ENCODE measurements at regions not wholly inside any gene's neighbourhood (a gene's known extent, or its start where the extent isn't known, plus 50 kb on each side); places are given as distances from the start of the nearest gene placed in this dataset.

DNA sequence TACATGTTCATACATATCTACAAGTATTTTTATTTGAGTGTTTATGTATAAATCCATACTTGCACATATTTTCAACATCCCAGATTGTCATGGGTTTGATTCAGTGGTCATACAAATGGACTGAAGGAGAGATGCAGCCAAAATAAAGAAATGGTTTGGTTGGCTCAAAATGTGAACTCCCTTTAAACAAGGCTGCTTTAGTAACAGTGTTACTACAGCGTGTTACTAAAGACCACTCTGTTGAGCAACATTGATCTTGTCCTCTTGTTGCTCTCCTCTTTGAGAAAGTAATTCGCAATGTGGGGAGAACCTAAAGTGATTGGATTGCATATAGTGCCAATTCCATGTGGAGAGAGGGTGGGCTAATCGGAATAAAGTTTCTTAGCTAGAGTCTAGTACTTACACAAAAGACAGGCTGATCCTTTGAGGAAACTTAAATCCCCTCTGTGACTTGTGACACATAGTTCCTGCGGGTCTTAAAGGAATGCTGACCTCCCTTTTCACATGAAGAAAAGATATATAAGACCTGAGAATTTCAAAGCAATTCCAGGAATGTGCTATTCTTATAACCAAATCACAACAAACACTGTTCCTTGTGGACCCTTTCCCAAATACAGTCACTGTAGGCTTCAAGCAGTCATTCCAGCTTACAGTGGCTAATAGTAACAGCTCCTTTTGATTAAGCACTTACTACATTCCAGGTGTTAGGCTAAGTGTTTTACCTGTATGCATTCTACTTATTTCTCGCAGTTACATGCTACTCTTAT is 144.3 kb downstream of the FZD1 start (continued):
- TF ChIP-seq, protein P1, sequence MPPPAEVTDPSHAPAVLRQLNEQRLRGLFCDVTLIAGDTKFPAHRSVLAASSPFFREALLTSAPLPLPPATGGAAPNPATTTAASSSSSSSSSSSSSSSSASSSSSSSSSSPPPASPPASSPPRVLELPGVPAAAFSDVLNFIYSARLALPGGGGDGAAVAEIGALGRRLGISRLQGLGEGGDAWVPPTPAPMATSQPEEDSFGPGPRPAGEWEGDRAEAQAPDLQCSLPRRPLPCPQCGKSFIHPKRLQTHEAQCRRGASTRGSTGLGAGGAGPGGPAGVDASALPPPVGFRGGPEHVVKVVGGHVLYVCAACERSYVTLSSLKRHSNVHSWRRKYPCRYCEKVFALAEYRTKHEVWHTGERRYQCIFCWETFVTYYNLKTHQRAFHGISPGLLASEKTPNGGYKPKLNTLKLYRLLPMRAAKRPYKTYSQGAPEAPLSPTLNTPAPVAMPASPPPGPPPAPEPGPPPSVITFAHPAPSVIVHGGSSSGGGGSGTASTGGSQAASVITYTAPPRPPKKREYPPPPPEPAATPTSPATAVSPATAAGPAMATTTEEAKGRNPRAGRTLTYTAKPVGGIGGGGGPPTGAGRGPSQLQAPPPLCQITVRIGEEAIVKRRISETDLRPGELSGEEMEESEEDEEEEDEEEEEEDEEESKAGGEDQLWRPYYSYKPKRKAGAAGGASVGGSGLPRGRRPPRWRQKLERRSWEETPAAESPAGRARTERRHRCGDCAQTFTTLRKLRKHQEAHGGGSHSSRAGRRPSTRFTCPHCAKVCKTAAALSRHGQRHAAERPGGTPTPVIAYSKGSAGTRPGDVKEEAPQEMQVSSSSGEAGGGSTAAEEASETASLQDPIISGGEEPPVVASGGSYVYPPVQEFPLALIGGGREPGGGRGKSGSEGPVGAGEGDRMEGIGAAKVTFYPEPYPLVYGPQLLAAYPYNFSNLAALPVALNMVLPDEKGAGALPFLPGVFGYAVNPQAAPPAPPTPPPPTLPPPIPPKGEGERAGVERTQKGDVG (CRISPR knock-in tag; IDR thresholded peaks at IDR 0.05): no peak
- no peak for TF ChIP-seq TAF1 (IDR thresholded peaks at IDR 0.05; ENCODE audit: borderline replicate concordance, low read depth, low read length)
- TF ChIP-seq BRCA1 (IDR thresholded peaks at IDR 0.05; ENCODE audit: low read depth, low read length): no peak
- TF ChIP-seq CBFB (IDR thresholded peaks at IDR 0.05; ENCODE audit: low read depth): no peak
- TF ChIP-seq, protein P2, sequence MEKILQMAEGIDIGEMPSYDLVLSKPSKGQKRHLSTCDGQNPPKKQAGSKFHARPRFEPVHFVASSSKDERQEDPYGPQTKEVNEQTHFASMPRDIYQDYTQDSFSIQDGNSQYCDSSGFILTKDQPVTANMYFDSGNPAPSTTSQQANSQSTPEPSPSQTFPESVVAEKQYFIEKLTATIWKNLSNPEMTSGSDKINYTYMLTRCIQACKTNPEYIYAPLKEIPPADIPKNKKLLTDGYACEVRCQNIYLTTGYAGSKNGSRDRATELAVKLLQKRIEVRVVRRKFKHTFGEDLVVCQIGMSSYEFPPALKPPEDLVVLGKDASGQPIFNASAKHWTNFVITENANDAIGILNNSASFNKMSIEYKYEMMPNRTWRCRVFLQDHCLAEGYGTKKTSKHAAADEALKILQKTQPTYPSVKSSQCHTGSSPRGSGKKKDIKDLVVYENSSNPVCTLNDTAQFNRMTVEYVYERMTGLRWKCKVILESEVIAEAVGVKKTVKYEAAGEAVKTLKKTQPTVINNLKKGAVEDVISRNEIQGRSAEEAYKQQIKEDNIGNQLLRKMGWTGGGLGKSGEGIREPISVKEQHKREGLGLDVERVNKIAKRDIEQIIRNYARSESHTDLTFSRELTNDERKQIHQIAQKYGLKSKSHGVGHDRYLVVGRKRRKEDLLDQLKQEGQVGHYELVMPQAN (conservative IDR thresholded peaks at IDR 0.05): no peak
- TF ChIP-seq EP300 (IDR thresholded peaks at IDR 0.05; ENCODE audit: borderline replicate concordance in 1 of 2, control insufficient read depth in 1 of 2, low read depth in 2 of 2, low read length in 2 of 2): no peak

DNA sequence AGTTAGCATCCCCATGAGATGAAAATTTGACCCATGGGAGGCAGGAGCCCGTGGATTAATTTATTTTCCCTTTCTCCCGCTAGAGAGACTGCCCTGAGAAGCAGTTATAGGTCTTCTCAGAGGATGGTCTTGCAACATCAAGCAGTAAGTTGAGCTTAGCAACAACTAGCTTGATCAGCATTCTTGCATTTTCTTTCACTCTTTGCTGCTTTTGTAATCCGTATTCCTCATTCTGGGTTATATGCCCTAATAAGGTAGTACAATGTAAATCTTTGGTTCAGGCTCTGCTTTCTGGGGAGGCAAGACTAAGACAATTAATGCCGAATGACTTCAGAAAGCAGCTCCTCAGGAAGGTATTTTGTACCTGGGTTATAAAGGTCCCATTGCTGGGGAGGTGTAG is 146.8 kb downstream of the FZD1 start:
- ATAC-seq (no peak), DNase-seq (ENCODE audit: low read depth, low spot score) (no peak), FAIRE-seq (no peak)
- TF ChIP-seq RFX5 (IDR thresholded peaks at IDR 0.05; ENCODE audit: low read depth, low read length) (no peak), RAD21 (IDR thresholded peaks at IDR 0.05; ENCODE audit: insufficient read depth, low read depth, low read length) (no peak), DPF2 (IDR thresholded peaks at IDR 0.05) (no peak), FOXK2 (IDR thresholded peaks at IDR 0.05) (no peak), ZNF24 (IDR thresholded peaks at IDR 0.05) (no peak), ETV6 (conservative IDR thresholded peaks at IDR 0.05 in 1 of 2, IDR thresholded peaks at IDR 0.05 in 1 of 2; ENCODE audit: borderline replicate concordance in 1 of 2, low read depth in 1 of 2) (no peak), STAT1 (conservative IDR thresholded peaks at IDR 0.05) (no peak), RCOR1 (conservative IDR thresholded peaks at IDR 0.05; ENCODE audit: low read depth, low read length) (no peak), ZZZ3 (IDR thresholded peaks at IDR 0.05; ENCODE audit: control insufficient read depth, insufficient read length, low read depth) (no peak), SREBF2 (IDR thresholded peaks at IDR 0.05; ENCODE audit: low read length) (no peak)
- TF ChIP-seq, protein P3, sequence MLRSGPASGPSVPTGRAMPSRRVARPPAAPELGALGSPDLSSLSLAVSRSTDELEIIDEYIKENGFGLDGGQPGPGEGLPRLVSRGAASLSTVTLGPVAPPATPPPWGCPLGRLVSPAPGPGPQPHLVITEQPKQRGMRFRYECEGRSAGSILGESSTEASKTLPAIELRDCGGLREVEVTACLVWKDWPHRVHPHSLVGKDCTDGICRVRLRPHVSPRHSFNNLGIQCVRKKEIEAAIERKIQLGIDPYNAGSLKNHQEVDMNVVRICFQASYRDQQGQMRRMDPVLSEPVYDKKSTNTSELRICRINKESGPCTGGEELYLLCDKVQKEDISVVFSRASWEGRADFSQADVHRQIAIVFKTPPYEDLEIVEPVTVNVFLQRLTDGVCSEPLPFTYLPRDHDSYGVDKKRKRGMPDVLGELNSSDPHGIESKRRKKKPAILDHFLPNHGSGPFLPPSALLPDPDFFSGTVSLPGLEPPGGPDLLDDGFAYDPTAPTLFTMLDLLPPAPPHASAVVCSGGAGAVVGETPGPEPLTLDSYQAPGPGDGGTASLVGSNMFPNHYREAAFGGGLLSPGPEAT (IDR thresholded peaks at IDR 0.05; ENCODE audit: low read depth): no peak
- no peaks in the 10 kb centered on the region for H3K36me3 ChIP-seq (ENCODE audit: control insufficient read depth in 2 of 2, insufficient read depth in 2 of 2, low read length in 1 of 2)
- WGBS (ENCODE audit: insufficient coverage, insufficient replicate concordance, low lambda C conversion rate, missing lambda C conversion rate): 41% methylated on average over 4 of the region's 4 CpGs
- SMC1A ChIA-PET (ENCODE audit: uncharacterized antibody, unreplicated experiment): no interaction called here
- POLR2A ChIA-PET: no interaction called here
- no peaks in the 10 kb centered on the region for H4K20me1 ChIP-seq (ENCODE audit: control insufficient read depth, insufficient read depth)
- H3K27me3 ChIP-seq (replicated peaks in 1 of 2; ENCODE audit: control insufficient read depth in 2 of 2, insufficient read depth in 2 of 2, low read length in 1 of 2): no peaks in the 10 kb centered on the region
- H3K9me3 ChIP-seq (replicated peaks; ENCODE audit: control insufficient read depth, insufficient read depth, low read length): no peaks in the 10 kb centered on the region
- no peak overlapping the region for H3K9ac ChIP-seq (ENCODE audit: control insufficient read depth, insufficient read depth, low read length)
- no peaks in the 10 kb centered on the region for H3K4me1 ChIP-seq (ENCODE audit: control insufficient read depth, insufficient read depth, low read length)
- H3K27ac ChIP-seq (ENCODE audit: control insufficient read depth, insufficient read depth): no peak overlapping the region
- no peak overlapping the region for H3K4me2 ChIP-seq (ENCODE audit: control insufficient read depth, insufficient read depth)
- no TSS peak for BruUV-seq (replicated peaks)
- in situ Hi-C loops (cut with MboI) (no loop called here), intact Hi-C loops (cut with micrococcal nuclease; ENCODE audit: unreplicated experiment) (no loop called here)
- H3K79me2 ChIP-seq (ENCODE audit: control insufficient read depth, insufficient read depth, low read length): no peaks in the 10 kb centered on the region
- RAD21 ChIA-PET (ENCODE audit: unreplicated experiment): no interaction called here
- no peak overlapping the region for H2AFZ ChIP-seq (ENCODE audit: control insufficient read depth, low read depth, low read length)
- H3K4me3 ChIP-seq: no peak overlapping the region
- CTCF ChIA-PET: no interaction called here
